A549 (cell line): ENCODE measurements at regions not wholly inside any gene's neighbourhood (a gene's known extent, or its start where the extent isn't known, plus 50 kb on each side); places are given as distances from the start of the nearest gene placed in this dataset.

ENCODE experiments used
- CHD2 ChIP-seq: fragments of 150-350 bp; IDR thresholded peaks from 2 replicates; pipeline ENCODE4 v1.6.1; 2014; ENCODE audit warnings: low read length; ENCODE audit not compliant: partially characterized antibody
- MYC ChIP-seq: IDR thresholded peaks from 2 replicates; pipeline ENCODE4 v1.6.1; 2012; ENCODE audit warnings: mild to moderate bottlenecking, inconsistent platforms, low read length, improper control_type of control experiment, borderline replicate concordance
- POLR2A ChIP-seq: IDR thresholded peaks from 2 replicates; pipeline ENCODE4 v1.6.1; 2012; ENCODE audit warnings: mild to moderate bottlenecking, low read length
- TF ChIP-seq, protein P1 (sequence below): fragments of >200 bp; sonication (Bioruptor Twin); formaldehyde crosslinking; IDR thresholded peaks from 3 replicates; pipeline ENCODE4 v1.5.1; 2016
- TF ChIP-seq, protein P2 (sequence below): fragments of 450-650 bp; IDR thresholded peaks from 2 replicates; pipeline ENCODE4 v1.6.1; 2014; ENCODE audit warnings: antibody characterized with exemption
- TF ChIP-seq, protein P3 (sequence below): IDR thresholded peaks from 2 replicates; pipeline ENCODE4 v1.6.1; 2012

DNA sequence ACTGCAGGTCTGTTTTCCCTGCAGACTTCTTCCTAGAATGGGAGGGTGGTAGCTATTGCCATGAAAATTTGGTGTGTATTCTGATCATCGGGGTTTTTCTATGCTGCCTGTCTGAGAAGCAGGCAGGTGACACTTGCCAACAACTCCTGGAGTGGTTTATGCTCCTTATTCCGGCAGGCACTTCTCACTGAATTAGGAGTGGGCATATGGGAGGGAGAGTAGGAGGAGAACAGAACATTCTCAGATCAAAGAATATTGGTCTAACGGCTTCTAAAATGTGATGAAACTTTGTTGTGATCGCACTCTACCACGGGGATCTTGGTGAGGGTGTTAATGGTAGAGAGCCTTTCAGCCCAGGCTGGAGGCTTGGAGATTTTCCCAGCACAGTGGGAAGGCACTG lies 480.8 kb downstream of the PLCL1 start:
- TF ChIP-seq, protein P1, sequence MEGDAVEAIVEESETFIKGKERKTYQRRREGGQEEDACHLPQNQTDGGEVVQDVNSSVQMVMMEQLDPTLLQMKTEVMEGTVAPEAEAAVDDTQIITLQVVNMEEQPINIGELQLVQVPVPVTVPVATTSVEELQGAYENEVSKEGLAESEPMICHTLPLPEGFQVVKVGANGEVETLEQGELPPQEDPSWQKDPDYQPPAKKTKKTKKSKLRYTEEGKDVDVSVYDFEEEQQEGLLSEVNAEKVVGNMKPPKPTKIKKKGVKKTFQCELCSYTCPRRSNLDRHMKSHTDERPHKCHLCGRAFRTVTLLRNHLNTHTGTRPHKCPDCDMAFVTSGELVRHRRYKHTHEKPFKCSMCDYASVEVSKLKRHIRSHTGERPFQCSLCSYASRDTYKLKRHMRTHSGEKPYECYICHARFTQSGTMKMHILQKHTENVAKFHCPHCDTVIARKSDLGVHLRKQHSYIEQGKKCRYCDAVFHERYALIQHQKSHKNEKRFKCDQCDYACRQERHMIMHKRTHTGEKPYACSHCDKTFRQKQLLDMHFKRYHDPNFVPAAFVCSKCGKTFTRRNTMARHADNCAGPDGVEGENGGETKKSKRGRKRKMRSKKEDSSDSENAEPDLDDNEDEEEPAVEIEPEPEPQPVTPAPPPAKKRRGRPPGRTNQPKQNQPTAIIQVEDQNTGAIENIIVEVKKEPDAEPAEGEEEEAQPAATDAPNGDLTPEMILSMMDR: no peak
- TF ChIP-seq, protein P2, sequence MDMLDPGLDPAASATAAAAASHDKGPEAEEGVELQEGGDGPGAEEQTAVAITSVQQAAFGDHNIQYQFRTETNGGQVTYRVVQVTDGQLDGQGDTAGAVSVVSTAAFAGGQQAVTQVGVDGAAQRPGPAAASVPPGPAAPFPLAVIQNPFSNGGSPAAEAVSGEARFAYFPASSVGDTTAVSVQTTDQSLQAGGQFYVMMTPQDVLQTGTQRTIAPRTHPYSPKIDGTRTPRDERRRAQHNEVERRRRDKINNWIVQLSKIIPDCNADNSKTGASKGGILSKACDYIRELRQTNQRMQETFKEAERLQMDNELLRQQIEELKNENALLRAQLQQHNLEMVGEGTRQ: no peak
- TF ChIP-seq POLR2A: no peak
- no peak for TF ChIP-seq CHD2
- TF ChIP-seq MYC: no peak
- TF ChIP-seq, protein P3, sequence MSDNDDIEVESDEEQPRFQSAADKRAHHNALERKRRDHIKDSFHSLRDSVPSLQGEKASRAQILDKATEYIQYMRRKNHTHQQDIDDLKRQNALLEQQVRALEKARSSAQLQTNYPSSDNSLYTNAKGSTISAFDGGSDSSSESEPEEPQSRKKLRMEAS: no peak
